Endothelial cell of umbilical vein (primary cell): ENCODE measurements at regions not wholly inside any gene's neighbourhood (a gene's known extent, or its start where the extent isn't known, plus 50 kb on each side); places are given as distances from the start of the nearest gene placed in this dataset.

Source experiments
- BruUV-seq: library from RNA; stranded (reverse); fragments of 400-500 nt; replicated peaks from 2 replicates; lab custom pipeline; 2021; lab: Mats Ljungman, UMichigan
- CTCF ChIA-PET: fragments of 300-600, 350-600 bp; sonication (Branson Sonifier 250); formaldehyde crosslinking; loops from one replicate; lab custom pipeline; 2021; ENCODE audit warnings: antibody characterized with exemption, inconsistent platforms; lab: Charles Lee
- POLR2A ChIA-PET: fragments of 300-600, 350-600 bp; sonication (Branson Sonifier 250); formaldehyde crosslinking; loops from one replicate; lab custom pipeline; 2021; ENCODE audit warnings: antibody characterized with exemption, inconsistent platforms; lab: Charles Lee
- DNase-seq: peaks from one replicate; pipeline ENCODE4 v3.0.0-alpha.2; 2011; ENCODE audit warnings: low read depth, low spot score
- FAIRE-seq: peaks from 2 replicates; lab custom pipeline; 2011; peaks lifted over from hg19 to GRCh38; lab: Jason Lieb, UNC
- H2AFZ ChIP-seq: 2 replicates; pipeline ENCODE4 v1.6.0; 2012; ENCODE audit warnings: low read depth, low read length, control low read depth, inconsistent platforms
- H3K27ac ChIP-seq: 2 replicates; pipeline ENCODE4 v1.5.1; 2011; ENCODE audit warnings: low read depth, mild to moderate bottlenecking, control low read depth, low read length, moderate library complexity; ENCODE audit not compliant: insufficient read depth
- H3K27me3 ChIP-seq, 2 experiments: 2 replicates each; pipeline versions ENCODE4 v1.6.0 to v1.6.1; 2011; ENCODE audit warnings: low read length in 2 of 2, mixed read lengths in 1 of 2; ENCODE audit not compliant: control insufficient read depth in 2 of 2, insufficient read depth in 2 of 2
- H3K36me3 ChIP-seq, 2 experiments: 2 replicates in 1 of 2; 3 replicates in 1 of 2; pipeline ENCODE4 v1.5.1; 2011; ENCODE audit warnings: low read length in 2 of 2, mild to moderate bottlenecking in 1 of 2, moderate library complexity in 1 of 2; ENCODE audit not compliant: control insufficient read depth in 2 of 2, insufficient read depth in 2 of 2; ENCODE audit errors: extremely low read depth in 1 of 2
- H3K4me1 ChIP-seq: 3 replicates; pipeline ENCODE4 v1.5.1; 2011; ENCODE audit warnings: mild to moderate bottlenecking, low read length; ENCODE audit not compliant: control insufficient read depth, insufficient read depth; ENCODE audit errors: extremely low read depth
- H3K4me2 ChIP-seq: 2 replicates; pipeline ENCODE4 v1.6.1; 2011; ENCODE audit warnings: low read length, control low read depth, mixed read lengths; ENCODE audit not compliant: insufficient read depth
- H3K4me3 ChIP-seq, 3 experiments: fragments of 200-600 bp in 1 of 3; sonication (generic), shearing (Covaris generic) in 1 of 3; replicated peaks in 1 of 3; 2 replicates each; pipeline ENCODE4 v1.5.1; 2011 to 2016; ENCODE audit warnings: control low read depth in 3 of 3, low read length in 3 of 3, mild to moderate bottlenecking in 2 of 3, inconsistent platforms in 1 of 3, low read depth in 1 of 3, moderate library complexity in 1 of 3; ENCODE audit not compliant: insufficient read depth in 1 of 3
- H3K79me2 ChIP-seq: 2 replicates; pipeline ENCODE4 v1.6.0; 2012; ENCODE audit warnings: low read length, inconsistent platforms; ENCODE audit not compliant: control insufficient read depth, insufficient read depth
- H3K9ac ChIP-seq: replicated peaks from 2 replicates; pipeline ENCODE3; 2011; ENCODE audit warnings: low read length, control low read depth; ENCODE audit not compliant: insufficient read depth; ENCODE audit errors: extremely low read depth
- H3K9me1 ChIP-seq: replicated peaks from 3 replicates; pipeline ENCODE4 v1.6.0; 2011; ENCODE audit warnings: mild to moderate bottlenecking, low read length; ENCODE audit not compliant: control insufficient read depth, insufficient read depth; ENCODE audit errors: extremely low read depth
- H3K9me3 ChIP-seq: replicated peaks from 2 replicates; pipeline ENCODE4 v1.5.1; 2012; ENCODE audit warnings: low read length, inconsistent platforms; ENCODE audit not compliant: control insufficient read depth, insufficient read depth
- H4K20me1 ChIP-seq: replicated peaks from 2 replicates; pipeline ENCODE3; 2011; ENCODE audit warnings: mild to moderate bottlenecking, low read length; ENCODE audit not compliant: control insufficient read depth, insufficient read depth; ENCODE audit errors: extremely low read depth
- CTCF ChIP-seq, 2 donors: IDR thresholded peaks; 1 replicate in 1 of 2; 2 replicates in 1 of 2; pipeline ENCODE4 v1.5.1; 2011; ENCODE audit warnings: low read length in 2 of 2, mild to moderate bottlenecking in 2 of 2, moderate library complexity in 2 of 2, control low read depth in 1 of 2, inconsistent platforms in 1 of 2, low read depth in 1 of 2; ENCODE audit not compliant: insufficient read depth in 1 of 2; ENCODE audit errors: extremely low read depth in 1 of 2
- EZH2 ChIP-seq: IDR thresholded peaks from 2 replicates; pipeline ENCODE4 v1.6.1; 2012; ENCODE audit warnings: borderline replicate concordance, low read depth, mild to moderate bottlenecking, moderate library complexity, low read length, inconsistent platforms; ENCODE audit not compliant: severe bottlenecking
- FOS ChIP-seq: IDR thresholded peaks from 2 replicates; pipeline ENCODE4 v1.6.1; 2011; ENCODE audit warnings: mild to moderate bottlenecking, low read length, moderate library complexity, borderline replicate concordance; ENCODE audit not compliant: insufficient read depth
- GATA2 ChIP-seq: IDR thresholded peaks from 2 replicates; pipeline ENCODE4 v1.7.0; 2011; ENCODE audit warnings: low read depth, mild to moderate bottlenecking, moderate library complexity, mixed read lengths, low read length; ENCODE audit not compliant: insufficient read length, insufficient read depth
- JUN ChIP-seq: IDR thresholded peaks from 2 replicates; pipeline ENCODE4 v1.6.1; 2011; ENCODE audit warnings: borderline replicate concordance, low read depth; ENCODE audit not compliant: insufficient read length, insufficient read depth
- MAX ChIP-seq: IDR thresholded peaks from 2 replicates; pipeline ENCODE4 v1.6.1; 2011; ENCODE audit not compliant: insufficient read depth, insufficient read length
- MYC ChIP-seq: IDR thresholded peaks from one replicate; pipeline ENCODE4 v1.6.1; 2011; ENCODE audit warnings: mild to moderate bottlenecking, low read depth, low read length
- POLR2A ChIP-seq: IDR thresholded peaks from 2 replicates; pipeline ENCODE4 v1.6.1; 2012; ENCODE audit warnings: low read depth, mild to moderate bottlenecking, control low read depth, low read length
- POLR2AphosphoS5 ChIP-seq: IDR thresholded peaks from 2 replicates; pipeline ENCODE4 v1.6.1; 2012; ENCODE audit warnings: low read depth, mild to moderate bottlenecking, control low read depth, low read length, moderate library complexity; ENCODE audit not compliant: insufficient read depth
- dilution Hi-C: fragments of 300-500 bp; cut with MboI; formaldehyde crosslinking; loops from one replicate; pipeline ENCODE4 v1.15.0; 2019; ENCODE audit warnings: low sequenced_read_pairs; ENCODE audit not compliant: extremely low pct_ligation_motif_present
- intact Hi-C: fragments of 100-400 bp; cut with micrococcal nuclease; formaldehyde crosslinking; loops from one replicate; pipeline ENCODE4 v1.10.0; 2022

- ChIA-PET CTCF (interaction anchor here (0.6 to 1.3 kb wide), 2 partner anchors 13 to 15 kb away, joined by 3 to 5 read pairs; no protein-coding TSS in a partner anchor), POLR2A (no interaction called here)
- Histone ChIP-seq H3K27me3 (no peaks in the 10 kb centered on the region), H4K20me1 (no peaks in the 10 kb centered on the region), H3K4me3 (no peak overlapping the region), H3K9ac (no peak overlapping the region), H3K79me2 (no peaks in the 10 kb centered on the region), H3K9me3 (no peaks in the 10 kb centered on the region), H3K9me1 (no peaks in the 10 kb centered on the region), H2AFZ (no peak overlapping the region), H3K4me2 (no peak overlapping the region), H3K4me1 (peaks cover 3% of the 10 kb centered on the region), H3K27ac (no peak overlapping the region), H3K36me3 (no peaks in the 10 kb centered on the region)
- no peak for DNase-seq
- FAIRE-seq, result no peak
- BruUV-seq, result no TSS peak
- intact Hi-C loops, result no loop called here
- TF ChIP-seq FOS (no peak), MYC (no peak), GATA2 (no peak), CTCF (IDR thresholded peaks at IDR 0.05; ENCODE audit: extremely low read depth in 1 of 2, insufficient read depth in 1 of 2, low read depth in 1 of 2, low read length in 2 of 2) (no peak), JUN (no peak), EZH2 (no peak), MAX (no peak), POLR2AphosphoS5 (no peak), POLR2A (no peak)
- dilution Hi-C loops, result no loop called here
Observed at GRCh38 chr4:128480945-128481344, 193.3 kb upstream of the PGRMC2 start.
